Pancreas (tissue), 10 donors: ENCODE measurements at regions not wholly inside any gene's neighbourhood (a gene's known extent, or its start where the extent isn't known, plus 50 kb on each side); places are given as distances from the start of the nearest gene placed in this dataset.

ENCODE experiments used
- ATAC-seq, 4 donors: fragments of 200-7000 bp; cut with Tn5 transposase; one replicate each; pipeline versions ENCODE4 v1.8.0 to v1.9.1; 2020; ENCODE audit warnings: mild to moderate bottlenecking in 4 of 4, moderate library complexity in 4 of 4
- DNase-seq, 6 donors: peaks; one replicate each; pipeline ENCODE4 v3.0.0-alpha.2; 2020
- FAIRE-seq: peaks from 2 replicates; lab custom pipeline; 2012; peaks lifted over from hg19 to GRCh38; lab: Jason Lieb, UNC
- H3K27ac ChIP-seq, 4 donors: fragments of 200-600 bp; sonication (generic); 1 replicate in 3 of 4; 2 replicates in 1 of 4; pipeline versions ENCODE4 v1.5.0 to v1.8.0; 2020
- H3K27me3 ChIP-seq, 4 donors: fragments of 200-600 bp; one replicate each; pipeline ENCODE4 v1.8.0; 2021
- H3K36me3 ChIP-seq, 3 donors: fragments of 200-600 bp; sonication (generic) in 1 of 3; one replicate each; pipeline versions ENCODE4 v1.5.0 to v1.8.0; 2020 to 2021
- H3K4me1 ChIP-seq, 3 donors: fragments of 200-600 bp; one replicate each; pipeline ENCODE4 v1.8.0; 2021
- H3K4me3 ChIP-seq, 4 donors: fragments of 200-600 bp; sonication (generic) in 2 of 4; one replicate each; pipeline versions ENCODE4 v1.5.0 to v1.8.0; 2020 to 2021
- H3K9me3 ChIP-seq, 4 donors: fragments of 200-600 bp; one replicate each; pipeline ENCODE4 v1.8.0; 2021
- WGBS, 2 donors: extraction: QIAGEN DNeasy Blood & Tissue Kit; methylation state at CpG; one replicate each; pipeline ENCODE4 v1.1.7; 2013; 5-methylcytosine and 5-hydroxymethylcytosine counted together
- intact Hi-C, 3 donors: fragments of 100-400 bp; cut with DNase I; formaldehyde crosslinking; loops; one replicate each; pipeline versions ENCODE4 v1.11.1 to v1.14.2; 2022
- TF ChIP-seq, protein P1 (sequence below), 4 donors: fragments of 200-600 bp; sonication (generic) in 3 of 4; IDR thresholded peaks; one replicate each; pipeline versions ENCODE4 v1.5.0 to v1.8.0; 2021; ENCODE audit warnings: antibody characterized with exemption in 4 of 4
- donor health status: healthy with polysubstance abuse.
- donor health status: DM: no; HTN: no; CAD: no; lungs with moderate emphysema.
- donor health status: DM: no; HTN: no; CAD: no.
- donor health status: control.
- donor health status: control.
- donor health status: Bipolar disorder and iron deficiency.
- donor health status: DM: yes; HTN: yes; CAD: no.
- donor health status: DM: no; HTN: no; CAD: no.
- donor health status: DM: no; HTN: no; CAD: no.
- donor health status: DM: yes; HTN: yes; CAD: no.

DNA sequence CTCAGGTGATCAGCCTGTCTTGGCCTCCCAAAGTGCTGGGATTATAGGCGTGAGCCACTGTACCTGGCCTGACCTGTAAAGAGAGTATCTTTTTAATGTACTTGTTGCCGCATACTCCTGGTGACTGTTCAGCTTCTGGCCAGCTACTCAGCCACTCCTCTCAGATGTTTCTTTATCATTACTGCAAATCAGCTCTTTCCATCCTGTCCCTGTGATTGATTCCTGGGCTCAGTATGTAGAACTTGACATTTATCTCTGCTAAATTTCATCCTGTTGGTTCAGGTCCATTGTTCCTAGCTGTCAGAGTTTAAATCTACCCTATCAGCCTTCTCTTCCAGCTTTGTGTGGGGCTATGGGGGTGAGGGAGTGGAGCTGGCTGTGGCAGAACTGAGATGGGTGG lies 211.5 kb upstream of the ASIC2 start:
- no peaks in the 10 kb centered on the region for H3K9me3 ChIP-seq
- no peaks in the 10 kb centered on the region for H3K4me1 ChIP-seq
- no peak for FAIRE-seq
- no peak for DNase-seq
- TF ChIP-seq, protein P1, sequence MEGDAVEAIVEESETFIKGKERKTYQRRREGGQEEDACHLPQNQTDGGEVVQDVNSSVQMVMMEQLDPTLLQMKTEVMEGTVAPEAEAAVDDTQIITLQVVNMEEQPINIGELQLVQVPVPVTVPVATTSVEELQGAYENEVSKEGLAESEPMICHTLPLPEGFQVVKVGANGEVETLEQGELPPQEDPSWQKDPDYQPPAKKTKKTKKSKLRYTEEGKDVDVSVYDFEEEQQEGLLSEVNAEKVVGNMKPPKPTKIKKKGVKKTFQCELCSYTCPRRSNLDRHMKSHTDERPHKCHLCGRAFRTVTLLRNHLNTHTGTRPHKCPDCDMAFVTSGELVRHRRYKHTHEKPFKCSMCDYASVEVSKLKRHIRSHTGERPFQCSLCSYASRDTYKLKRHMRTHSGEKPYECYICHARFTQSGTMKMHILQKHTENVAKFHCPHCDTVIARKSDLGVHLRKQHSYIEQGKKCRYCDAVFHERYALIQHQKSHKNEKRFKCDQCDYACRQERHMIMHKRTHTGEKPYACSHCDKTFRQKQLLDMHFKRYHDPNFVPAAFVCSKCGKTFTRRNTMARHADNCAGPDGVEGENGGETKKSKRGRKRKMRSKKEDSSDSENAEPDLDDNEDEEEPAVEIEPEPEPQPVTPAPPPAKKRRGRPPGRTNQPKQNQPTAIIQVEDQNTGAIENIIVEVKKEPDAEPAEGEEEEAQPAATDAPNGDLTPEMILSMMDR (IDR thresholded peaks at IDR 0.05): no peak
- no peak overlapping the region for H3K27ac ChIP-seq
- intact Hi-C loops: no loop called here
- no peak overlapping the region for H3K4me3 ChIP-seq
- no peaks in the 10 kb centered on the region for H3K36me3 ChIP-seq
- no peaks in the 10 kb centered on the region for H3K27me3 ChIP-seq
- WGBS, 2 donors: 64 to 66% methylated on average over 2 of the region's 2 CpGs
- no peak for ATAC-seq

DNA sequence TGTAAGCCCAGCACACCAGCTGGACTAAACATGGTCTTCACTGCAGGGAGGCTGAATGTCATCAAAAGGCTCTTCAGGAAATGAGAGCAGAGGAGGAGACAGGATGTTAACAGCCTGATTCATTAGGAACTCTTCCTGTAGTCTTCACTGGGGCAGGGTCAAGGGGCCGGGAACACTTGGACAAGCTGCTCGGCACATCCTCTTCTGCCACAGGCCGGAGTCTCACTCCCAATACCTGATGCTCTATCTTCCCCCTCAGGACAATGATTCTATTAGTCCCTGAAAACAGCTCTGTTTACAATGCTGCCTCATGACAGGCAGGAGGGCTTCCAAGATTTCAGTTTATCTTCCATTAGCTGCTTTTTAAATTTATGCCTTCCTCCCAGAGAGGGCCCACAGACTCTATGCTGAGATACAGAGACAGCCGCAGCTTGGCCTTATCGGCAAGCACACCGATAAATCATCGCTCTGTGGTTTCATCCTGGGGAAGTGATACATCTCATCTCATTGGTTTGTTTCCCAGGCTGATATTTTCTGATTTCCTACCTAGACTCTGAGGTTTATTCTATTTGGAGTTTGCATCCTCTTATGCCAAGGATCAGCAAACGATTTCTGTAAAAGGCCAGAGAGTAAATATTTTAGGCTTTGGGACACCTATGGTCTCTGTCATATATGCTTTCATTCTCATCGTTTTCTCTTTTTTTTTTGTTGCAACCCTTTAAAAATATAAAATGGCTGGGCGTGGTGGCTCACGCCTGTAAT lies 214.0 kb upstream of the ASIC2 start:
- H3K36me3 ChIP-seq: no peaks in the 10 kb centered on the region
- WGBS, 2 donors: 62 to 72% methylated on average over 11 of the region's 11 CpGs
- H3K9me3 ChIP-seq: no peaks in the 10 kb centered on the region
- H3K27me3 ChIP-seq: no peaks in the 10 kb centered on the region
- intact Hi-C loops: no loop called here
- TF ChIP-seq, protein P1 (IDR thresholded peaks at IDR 0.05): no peak
- no peaks in the 10 kb centered on the region for H3K4me1 ChIP-seq
- FAIRE-seq: no peak
- H3K27ac ChIP-seq: no peak overlapping the region
- no peak for ATAC-seq
- no peak for DNase-seq
- no peak overlapping the region for H3K4me3 ChIP-seq

DNA sequence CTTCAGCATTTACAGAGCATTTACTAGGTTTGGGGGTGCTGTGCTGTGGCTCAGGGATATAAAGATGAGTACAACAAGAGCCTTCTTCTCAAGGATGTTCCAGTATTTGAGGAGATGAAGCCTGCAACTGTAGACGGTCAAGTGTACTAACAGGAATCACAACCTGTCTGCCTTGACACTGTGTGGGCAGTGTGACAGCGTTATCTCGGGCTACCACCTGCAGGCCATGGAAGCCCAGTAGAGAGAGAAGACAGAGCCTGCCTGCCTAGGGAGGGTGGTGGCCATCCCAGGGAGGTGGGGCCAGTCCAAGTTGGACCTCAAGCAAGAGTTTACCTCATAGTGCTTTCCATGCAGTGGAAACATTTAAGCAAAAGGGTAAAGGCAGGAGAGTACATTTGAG lies 215.1 kb upstream of the ASIC2 start:
- no peak for ATAC-seq
- TF ChIP-seq, protein P1 (IDR thresholded peaks at IDR 0.05): no peak
- H3K4me3 ChIP-seq: no peak overlapping the region
- DNase-seq: no peak
- H3K9me3 ChIP-seq: no peaks in the 10 kb centered on the region
- H3K36me3 ChIP-seq: no peaks in the 10 kb centered on the region
- no peak overlapping the region for H3K27ac ChIP-seq
- intact Hi-C loops: no loop called here
- no peak for FAIRE-seq
- H3K27me3 ChIP-seq: no peaks in the 10 kb centered on the region
- no peaks in the 10 kb centered on the region for H3K4me1 ChIP-seq
- 32 to 60% methylated on average over 3 of the region's 3 CpGs for WGBS, 2 donors

DNA sequence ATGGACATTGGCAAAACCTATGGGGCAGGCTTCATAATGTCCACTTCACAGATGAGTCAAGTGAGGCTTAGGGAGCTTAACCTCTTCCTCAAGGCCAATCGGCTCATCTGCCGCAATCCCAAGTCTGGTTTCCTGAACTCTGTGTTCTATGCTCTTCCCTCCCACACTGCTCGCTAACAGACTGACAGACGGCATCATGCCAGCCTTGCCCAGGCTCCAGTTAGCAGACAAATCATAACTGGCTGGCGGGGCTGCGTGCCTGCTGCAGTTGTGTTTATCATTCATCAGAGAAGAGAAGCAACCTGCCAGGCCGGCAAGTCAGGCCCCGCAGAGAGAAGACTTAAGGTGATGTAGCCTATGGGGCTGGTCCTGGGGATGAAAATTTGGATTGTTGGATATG lies 216.2 kb upstream of the ASIC2 start:
- Histone ChIP-seq H3K9me3 (no peaks in the 10 kb centered on the region), H3K4me3 (no peak overlapping the region), H3K4me1 (no peaks in the 10 kb centered on the region), H3K27ac (no peak overlapping the region), H3K36me3 (no peaks in the 10 kb centered on the region), H3K27me3 (no peaks in the 10 kb centered on the region)
- ATAC-seq (no peak), FAIRE-seq (no peak), DNase-seq (no peak)
- TF ChIP-seq, protein P1 (IDR thresholded peaks at IDR 0.05): no peak
- 62 to 79% methylated on average over 8 of the region's 8 CpGs for WGBS, 2 donors
- intact Hi-C loops: no loop called here

- H3K27ac ChIP-seq: no peak overlapping the region
- TF ChIP-seq, protein P1 (IDR thresholded peaks at IDR 0.05): no peak
- H3K9me3 ChIP-seq: no peaks in the 10 kb centered on the region
- H3K4me3 ChIP-seq: no peak overlapping the region
- no peak for ATAC-seq
- no peaks in the 10 kb centered on the region for H3K27me3 ChIP-seq
- no peak for FAIRE-seq
- DNase-seq: no peak
- no peaks in the 10 kb centered on the region for H3K4me1 ChIP-seq
- 44 to 55% methylated on average over 2 of the region's 2 CpGs for WGBS, 2 donors
- H3K36me3 ChIP-seq: no peaks in the 10 kb centered on the region
- intact Hi-C loops: no loop called here
Measured at GRCh38 chr17:33511670-33512069, 218.6 kb upstream of the ASIC2 start.
